Type B pancreatic cell (in vitro differentiated cells): ENCODE measurements at regions not wholly inside any gene's neighbourhood (a gene's known extent, or its start where the extent isn't known, plus 50 kb on each side); places are given as distances from the start of the nearest gene placed in this dataset.

Source experiments
- DNase-seq: peaks from one replicate; pipeline ENCODE4 v3.0.0; 2021; ENCODE audit warnings: mixed read lengths; ENCODE audit not compliant: unreplicated experiment; ENCODE audit errors: extremely low spot score
- H3K27ac Mint-ChIP-seq: 2 replicates; pipeline ENCODE4 v1.8.0; 2021; ENCODE audit warnings: mild to moderate bottlenecking, mixed read lengths
- H3K27me3 Mint-ChIP-seq: 2 replicates; pipeline ENCODE4 v1.8.0; 2021; ENCODE audit warnings: mixed read lengths
- H3K36me3 Mint-ChIP-seq: 2 replicates; pipeline ENCODE4 v1.8.0; 2021; ENCODE audit warnings: mixed read lengths
- H3K4me1 Mint-ChIP-seq: one replicate; pipeline ENCODE4 v1.8.0; 2021; ENCODE audit warnings: mixed read lengths; ENCODE audit not compliant: unreplicated experiment
- H3K4me3 Mint-ChIP-seq: 2 replicates; pipeline ENCODE4 v1.8.0; 2021; ENCODE audit warnings: mild to moderate bottlenecking, mixed read lengths
- H3K9me3 Mint-ChIP-seq: 2 replicates; pipeline ENCODE4 v1.8.0; 2021; ENCODE audit warnings: mixed read lengths
- CTCF ChIP-seq: fragments of 200-600 bp; sonication (generic); conservative IDR thresholded peaks from 2 replicates; pipeline ENCODE4 v1.5.0; 2021; ENCODE audit warnings: antibody characterized with exemption, mild to moderate bottlenecking

- Mint-ChIP-seq H3K36me3 (no peaks in the 10 kb centered on the region), H3K4me3 (no peak overlapping the region), H3K9me3 (no peaks in the 10 kb centered on the region), H3K27ac (no peak overlapping the region), H3K27me3 (no peaks in the 10 kb centered on the region), H3K4me1 (peaks cover 7% of the 10 kb centered on the region)
- no peak for DNase-seq
- no peak for TF ChIP-seq CTCF
Measured at GRCh38 chr11:109972939-109973338, 120.3 kb upstream of the ZC3H12C start.

GRCh38 chr11:109973486-109973885 lies 119.7 kb upstream of the ZC3H12C start:
- Mint-ChIP-seq H3K4me1 (peaks cover 7% of the 10 kb centered on the region), H3K9me3 (peaks cover 5% of the 10 kb centered on the region), H3K36me3 (no peaks in the 10 kb centered on the region), H3K27me3 (no peaks in the 10 kb centered on the region), H3K27ac (no peak overlapping the region), H3K4me3 (no peak overlapping the region)
- no peak for DNase-seq
- no peak for TF ChIP-seq CTCF

GRCh38 chr11:109974523-109974922 lies 118.7 kb upstream of the ZC3H12C start:
- no peak for DNase-seq
- TF ChIP-seq CTCF: no peak
- Mint-ChIP-seq H3K9me3 (peaks cover 10% of the 10 kb centered on the region), H3K4me1 (peaks cover 7% of the 10 kb centered on the region), H3K4me3 (no peak overlapping the region), H3K27me3 (no peaks in the 10 kb centered on the region), H3K36me3 (no peaks in the 10 kb centered on the region), H3K27ac (no peak overlapping the region)

GRCh38 chr11:109978895-109979294 lies 114.3 kb upstream of the ZC3H12C start:
- no peak for TF ChIP-seq CTCF
- Mint-ChIP-seq H3K36me3 (no peaks in the 10 kb centered on the region), H3K9me3 (peaks cover 10% of the 10 kb centered on the region), H3K27me3 (no peaks in the 10 kb centered on the region), H3K4me3 (no peak overlapping the region), H3K4me1 (no peaks in the 10 kb centered on the region), H3K27ac (no peak overlapping the region)
- no peak for DNase-seq

- no peaks in the 10 kb centered on the region for H3K4me1 Mint-ChIP-seq
- no peak for DNase-seq
- H3K9me3 Mint-ChIP-seq: peaks cover 10% of the 10 kb centered on the region
- TF ChIP-seq CTCF: no peak
- no peaks in the 10 kb centered on the region for H3K36me3 Mint-ChIP-seq
- no peaks in the 10 kb centered on the region for H3K27me3 Mint-ChIP-seq
- no peak overlapping the region for H3K4me3 Mint-ChIP-seq
- no peak overlapping the region for H3K27ac Mint-ChIP-seq
Measured at GRCh38 chr11:109981031-109981636, 112.1 kb upstream of the ZC3H12C start.

- peaks cover 7% of the 10 kb centered on the region for H3K9me3 Mint-ChIP-seq
- H3K4me1 Mint-ChIP-seq: no peaks in the 10 kb centered on the region
- H3K36me3 Mint-ChIP-seq: no peaks in the 10 kb centered on the region
- H3K4me3 Mint-ChIP-seq: no peak overlapping the region
- no peak overlapping the region for H3K27ac Mint-ChIP-seq
- DNase-seq: no peak
- no peak for TF ChIP-seq CTCF
- no peaks in the 10 kb centered on the region for H3K27me3 Mint-ChIP-seq
Measured at GRCh38 chr11:109983358-109983757, 109.8 kb upstream of the ZC3H12C start.
